GM12878 (cell line): ENCODE measurements at regions not wholly inside any gene's neighbourhood (a gene's known extent, or its start where the extent isn't known, plus 50 kb on each side); places are given as distances from the start of the nearest gene placed in this dataset.

ENCODE experiments used
- EP300 ChIP-seq, 2 experiments: fragments of 150-350 bp in 1 of 2; IDR thresholded peaks; 2 replicates each; pipeline ENCODE4 v1.6.1; 2011 to 2012; ENCODE audit warnings: low read depth in 2 of 2, low read length in 2 of 2, borderline replicate concordance in 1 of 2, improper control_type of control experiment in 1 of 2, inconsistent platforms in 1 of 2; ENCODE audit not compliant: control insufficient read depth in 1 of 2
- HDGF ChIP-seq: fragments of 450-650 bp; IDR thresholded peaks from 2 replicates; pipeline ENCODE4 v1.6.1; 2016; ENCODE audit warnings: antibody characterized with exemption
- NBN ChIP-seq: fragments of 450-650 bp; IDR thresholded peaks from 2 replicates; pipeline ENCODE4 v1.6.1; 2016
- TARDBP ChIP-seq: IDR thresholded peaks from 2 replicates; pipeline ENCODE4 v1.6.1; 2016; ENCODE audit warnings: borderline replicate concordance
- TCF7 ChIP-seq: IDR thresholded peaks from 2 replicates; pipeline ENCODE4 v1.6.1; 2014; ENCODE audit warnings: antibody characterized with exemption, borderline replicate concordance
- USF2 ChIP-seq: IDR thresholded peaks from 2 replicates; pipeline ENCODE4 v1.6.1; 2011; ENCODE audit warnings: low read depth, low read length, improper control_type of control experiment, borderline replicate concordance
- TF ChIP-seq, protein P1 (sequence below): IDR thresholded peaks from 2 replicates; pipeline ENCODE4 v1.6.1; 2012; ENCODE audit warnings: low read length, inconsistent platforms

- TF ChIP-seq TCF7, result no peak
- no peak for TF ChIP-seq NBN
- TF ChIP-seq HDGF, result no peak
- TF ChIP-seq, protein P1, sequence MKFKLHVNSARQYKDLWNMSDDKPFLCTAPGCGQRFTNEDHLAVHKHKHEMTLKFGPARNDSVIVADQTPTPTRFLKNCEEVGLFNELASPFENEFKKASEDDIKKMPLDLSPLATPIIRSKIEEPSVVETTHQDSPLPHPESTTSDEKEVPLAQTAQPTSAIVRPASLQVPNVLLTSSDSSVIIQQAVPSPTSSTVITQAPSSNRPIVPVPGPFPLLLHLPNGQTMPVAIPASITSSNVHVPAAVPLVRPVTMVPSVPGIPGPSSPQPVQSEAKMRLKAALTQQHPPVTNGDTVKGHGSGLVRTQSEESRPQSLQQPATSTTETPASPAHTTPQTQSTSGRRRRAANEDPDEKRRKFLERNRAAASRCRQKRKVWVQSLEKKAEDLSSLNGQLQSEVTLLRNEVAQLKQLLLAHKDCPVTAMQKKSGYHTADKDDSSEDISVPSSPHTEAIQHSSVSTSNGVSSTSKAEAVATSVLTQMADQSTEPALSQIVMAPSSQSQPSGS, result no peak
- no peak for TF ChIP-seq EP300 (IDR thresholded peaks at IDR 0.05; ENCODE audit: borderline replicate concordance in 1 of 2, control insufficient read depth in 1 of 2, low read depth in 2 of 2, low read length in 2 of 2)
- no peak for TF ChIP-seq TARDBP
- no peak for TF ChIP-seq USF2
These were observed 187.8 kb downstream of the PYDC2 start for GRCh38 chr3:191648787-191649186.
